ENCODE measurements at regions not wholly inside any gene's neighbourhood (a gene's known extent, or its start where the extent isn't known, plus 50 kb on each side); places are given as distances from the start of the nearest gene placed in this dataset.
"Not testable (repeated sequence)": the region's sequence is repeated elsewhere in the genome, so short reads cannot be mapped to it uniquely, and the experiment has no call there.

DNA sequence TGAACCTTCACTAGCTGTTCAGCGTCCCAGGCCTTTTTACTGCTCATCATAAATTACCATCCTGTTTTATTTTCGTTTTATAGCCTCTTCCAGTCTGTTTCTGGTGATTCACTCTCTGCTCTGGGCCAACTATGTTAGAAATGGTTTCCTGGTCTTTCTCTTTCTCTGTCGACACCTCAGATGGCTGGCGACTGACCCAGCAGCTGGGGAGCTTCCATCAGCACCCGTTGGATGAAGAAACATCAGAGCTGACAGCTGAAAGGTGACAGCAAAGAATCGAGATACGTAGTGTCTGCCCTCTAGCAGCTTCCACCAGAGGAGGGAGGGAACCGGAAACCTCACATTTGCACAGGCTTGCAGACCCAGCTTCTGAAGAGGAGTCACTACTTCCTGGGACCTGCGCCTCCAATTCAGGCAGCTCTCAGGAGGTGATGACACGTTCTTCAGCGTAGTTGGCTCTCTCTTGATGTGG lies 82.9 kb upstream of the MLN start:
- H3K27me3 Mint-ChIP-seq, result peaks cover 22% of the 10 kb centered on the region
- no peak overlapping the region for H3K27ac Mint-ChIP-seq
- no peaks in the 10 kb centered on the region for H3K36me3 Mint-ChIP-seq (ENCODE audit: low read depth)
- intact Hi-C loops (cut with micrococcal nuclease), result no loop called here
- peaks cover 5% of the 10 kb centered on the region for H3K4me1 Mint-ChIP-seq (ENCODE audit: low read depth)
- H3K9me3 Mint-ChIP-seq, result no peaks in the 10 kb centered on the region
- no peak overlapping the region for H3K4me3 Mint-ChIP-seq

DNA sequence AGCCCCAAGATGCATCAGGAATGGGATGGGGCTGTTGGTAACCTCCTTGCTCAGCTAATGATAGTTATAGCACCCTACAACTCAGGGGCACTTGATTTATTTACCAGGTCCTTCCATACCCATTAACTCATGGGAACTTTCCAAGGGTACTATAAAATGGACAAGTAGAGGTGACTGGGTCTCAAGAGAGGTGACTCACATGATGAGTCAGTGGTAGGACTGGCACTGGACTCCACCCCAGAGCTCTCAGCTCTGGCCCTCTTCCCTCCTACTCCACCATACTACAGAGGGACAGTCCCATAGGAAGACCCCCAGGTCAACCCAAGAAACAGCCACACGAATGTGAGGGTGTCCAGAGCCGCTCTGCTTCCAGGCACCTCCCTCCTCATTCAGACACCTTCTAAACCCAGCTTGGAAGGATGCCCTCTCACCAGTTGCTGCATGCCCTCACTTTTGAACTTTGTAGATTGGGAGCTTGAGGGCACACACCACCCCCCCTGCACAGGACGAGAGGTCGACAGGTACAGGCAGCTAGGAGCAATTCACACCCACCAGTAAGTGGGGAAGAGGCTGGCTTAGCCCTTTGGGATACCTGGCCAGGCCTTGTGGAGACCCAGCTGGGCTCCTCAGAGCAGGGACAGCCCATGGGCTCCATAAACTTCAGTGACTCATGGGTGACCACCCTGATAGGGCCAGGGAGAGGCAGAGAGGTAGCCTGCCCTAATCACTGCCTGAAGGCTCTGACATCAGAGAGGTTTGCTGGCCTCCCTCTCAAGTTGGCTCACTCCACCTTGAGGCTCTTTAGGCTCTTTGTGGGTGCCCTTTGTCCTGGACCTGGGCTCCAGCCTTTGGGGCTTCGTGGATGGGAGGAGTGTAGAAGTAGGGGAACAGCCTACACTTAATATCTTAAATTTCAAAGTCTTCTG lies 81.6 kb upstream of the MLN start:
- peaks cover 5% of the 10 kb centered on the region for H3K4me1 Mint-ChIP-seq (ENCODE audit: low read depth)
- H3K36me3 Mint-ChIP-seq (ENCODE audit: low read depth), result no peaks in the 10 kb centered on the region
- H3K27ac Mint-ChIP-seq, result no peak overlapping the region
- H3K27me3 Mint-ChIP-seq, result peaks cover 20% of the 10 kb centered on the region
- H3K4me3 Mint-ChIP-seq, result no peak overlapping the region
- H3K9me3 Mint-ChIP-seq, result no peaks in the 10 kb centered on the region
- intact Hi-C loops (cut with micrococcal nuclease), result no loop called here

- H3K9me3 Mint-ChIP-seq; H3K4me1 Mint-ChIP-seq (ENCODE audit: low read depth); H3K36me3 Mint-ChIP-seq (ENCODE audit: low read depth); H3K4me3 Mint-ChIP-seq; intact Hi-C loops (cut with micrococcal nuclease); H3K27ac Mint-ChIP-seq: not testable (repeated sequence)
- H3K27me3 Mint-ChIP-seq, result peaks cover 17% of the 10 kb centered on the region
Measured at GRCh38 chr6:33883621-33884020, 79.8 kb upstream of the MLN start.

DNA sequence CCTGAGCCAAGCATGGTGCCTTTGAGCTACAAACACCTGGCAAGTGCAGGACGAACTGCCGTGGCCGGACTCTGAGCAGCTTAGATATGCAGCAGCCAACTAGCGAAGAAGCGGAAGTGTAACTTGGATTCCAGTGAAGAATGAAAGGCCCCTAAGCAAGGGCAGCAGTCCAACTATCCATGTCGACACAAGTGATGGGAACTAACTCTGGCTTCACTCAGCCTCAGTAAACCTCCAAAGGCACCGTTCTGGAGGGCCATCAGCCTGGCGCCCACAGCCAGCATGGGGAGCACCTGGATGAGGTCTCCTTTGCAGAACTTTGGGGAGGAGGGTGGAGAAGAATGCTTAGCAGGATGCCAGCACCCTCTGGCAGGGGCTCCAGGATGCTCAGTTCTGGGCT lies 78.4 kb upstream of the MLN start:
- no peaks in the 10 kb centered on the region for H3K9me3 Mint-ChIP-seq
- peaks cover 14% of the 10 kb centered on the region for H3K27me3 Mint-ChIP-seq
- peaks cover 5% of the 10 kb centered on the region for H3K4me1 Mint-ChIP-seq (ENCODE audit: low read depth)
- intact Hi-C loops (cut with micrococcal nuclease), result no loop called here
- H3K36me3 Mint-ChIP-seq (ENCODE audit: low read depth), result no peaks in the 10 kb centered on the region
- no peak overlapping the region for H3K4me3 Mint-ChIP-seq
- H3K27ac Mint-ChIP-seq, result no peak overlapping the region

DNA sequence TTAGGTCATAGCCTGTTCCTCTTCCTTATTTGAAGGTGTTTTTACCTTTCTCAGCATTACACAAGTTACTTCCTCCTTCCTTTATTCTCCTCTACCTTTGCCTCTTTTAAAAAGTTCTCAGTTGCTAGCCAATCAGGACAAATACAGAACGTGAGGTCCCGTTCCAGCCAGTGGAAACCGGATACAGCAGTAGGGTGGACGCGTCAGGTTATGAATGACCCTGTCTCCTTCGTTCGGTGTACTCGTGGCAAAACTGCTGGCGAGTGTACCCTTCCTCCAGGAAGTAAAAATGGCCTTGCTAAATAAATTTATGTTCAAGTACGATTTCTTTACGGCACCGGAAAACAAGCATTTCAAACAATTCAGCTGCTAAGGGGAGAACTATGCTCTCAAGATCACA lies 77.0 kb upstream of the MLN start:
- no peaks in the 10 kb centered on the region for H3K36me3 Mint-ChIP-seq (ENCODE audit: low read depth)
- H3K4me3 Mint-ChIP-seq, result no peak overlapping the region
- peaks cover 5% of the 10 kb centered on the region for H3K4me1 Mint-ChIP-seq (ENCODE audit: low read depth)
- H3K9me3 Mint-ChIP-seq, result no peaks in the 10 kb centered on the region
- intact Hi-C loops (cut with micrococcal nuclease), result no loop called here
- H3K27ac Mint-ChIP-seq, result no peak overlapping the region
- peaks cover 14% of the 10 kb centered on the region for H3K27me3 Mint-ChIP-seq

DNA sequence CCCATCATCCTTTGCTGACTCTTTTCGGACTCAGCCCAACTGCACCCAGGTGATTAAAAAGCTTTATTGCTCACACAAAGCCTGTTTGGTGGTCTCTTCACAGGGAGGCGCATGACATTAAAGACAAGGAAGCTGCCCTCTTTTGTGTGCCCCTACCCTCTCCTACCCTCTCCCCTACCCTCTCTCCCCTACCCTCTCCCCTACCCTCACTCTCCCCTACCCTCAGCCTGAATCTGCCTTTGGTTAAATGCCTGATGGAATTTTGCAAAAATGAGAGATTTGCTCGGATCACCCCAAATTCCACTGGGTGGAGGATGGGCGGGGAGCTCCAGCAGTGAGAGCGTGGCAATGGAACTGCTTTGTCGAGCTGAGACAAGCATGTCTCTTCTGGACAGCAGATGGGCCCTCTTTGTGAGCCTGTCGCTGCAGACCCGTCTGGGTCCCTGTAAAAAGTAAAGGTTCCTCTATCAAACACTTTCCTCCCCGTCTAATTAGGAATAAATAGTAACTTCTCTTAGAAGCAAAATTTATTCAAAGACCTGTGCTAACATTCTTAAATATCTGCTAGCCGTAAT lies 76.4 kb upstream of the MLN start:
- Mint-ChIP-seq H3K36me3 (ENCODE audit: low read depth) (no peaks in the 10 kb centered on the region), H3K27me3 (peaks cover 15% of the 10 kb centered on the region), H3K27ac (no peak overlapping the region), H3K4me1 (ENCODE audit: low read depth) (peaks cover 2% of the 10 kb centered on the region), H3K4me3 (no peak overlapping the region), H3K9me3 (no peaks in the 10 kb centered on the region)
- intact Hi-C loops (cut with micrococcal nuclease), result no loop called here

GRCh38 chr6:33878562-33878961 lies 74.8 kb upstream of the MLN start:
- no peaks in the 10 kb centered on the region for H3K4me1 Mint-ChIP-seq (ENCODE audit: low read depth)
- no peaks in the 10 kb centered on the region for H3K9me3 Mint-ChIP-seq
- intact Hi-C loops (cut with micrococcal nuclease), result no loop called here
- H3K4me3 Mint-ChIP-seq, result no peak overlapping the region
- H3K27me3 Mint-ChIP-seq, result peaks cover 16% of the 10 kb centered on the region
- H3K27ac Mint-ChIP-seq, result no peak overlapping the region
- no peaks in the 10 kb centered on the region for H3K36me3 Mint-ChIP-seq (ENCODE audit: low read depth)

GRCh38 chr6:33877982-33878535 lies 74.3 kb upstream of the MLN start:
- H3K4me1 Mint-ChIP-seq (ENCODE audit: low read depth), result no peaks in the 10 kb centered on the region
- no peak overlapping the region for H3K27ac Mint-ChIP-seq
- H3K27me3 Mint-ChIP-seq, result peaks cover 16% of the 10 kb centered on the region
- no peak overlapping the region for H3K4me3 Mint-ChIP-seq
- no peaks in the 10 kb centered on the region for H3K9me3 Mint-ChIP-seq
- intact Hi-C loops (cut with micrococcal nuclease), result no loop called here
- no peaks in the 10 kb centered on the region for H3K36me3 Mint-ChIP-seq (ENCODE audit: low read depth)

DNA sequence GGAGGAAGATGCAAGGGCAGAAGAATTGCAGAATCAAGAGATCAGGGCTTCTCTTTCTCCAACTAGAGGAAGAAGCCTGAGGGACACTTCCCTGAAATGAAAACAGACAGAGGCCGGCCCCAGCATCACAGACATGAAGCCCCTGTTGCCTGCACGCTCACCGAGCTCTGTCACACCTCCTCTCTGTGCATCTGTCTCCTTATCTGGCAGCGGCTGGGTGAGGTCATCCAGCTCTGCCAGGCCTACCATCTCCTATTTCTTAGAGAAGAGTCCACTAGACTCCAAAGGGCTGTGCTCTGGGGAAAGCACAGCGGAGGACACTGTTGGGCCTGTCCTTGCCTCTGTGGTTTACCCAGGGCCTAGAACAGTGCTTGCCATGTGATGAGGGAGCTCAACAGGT lies 71.9 kb upstream of the MLN start:
- intact Hi-C loops (cut with micrococcal nuclease), result no loop called here
- H3K36me3 Mint-ChIP-seq (ENCODE audit: low read depth), result no peaks in the 10 kb centered on the region
- no peak overlapping the region for H3K4me3 Mint-ChIP-seq
- no peak overlapping the region for H3K27ac Mint-ChIP-seq
- no peaks in the 10 kb centered on the region for H3K4me1 Mint-ChIP-seq (ENCODE audit: low read depth)
- H3K27me3 Mint-ChIP-seq, result peaks cover 14% of the 10 kb centered on the region
- no peaks in the 10 kb centered on the region for H3K9me3 Mint-ChIP-seq

GRCh38 chr6:33875141-33875581 lies 71.4 kb upstream of the MLN start:
- Mint-ChIP-seq H3K4me1 (ENCODE audit: low read depth) (no peaks in the 10 kb centered on the region), H3K9me3 (no peaks in the 10 kb centered on the region), H3K36me3 (ENCODE audit: low read depth) (no peaks in the 10 kb centered on the region), H3K4me3 (no peak overlapping the region), H3K27ac (no peak overlapping the region), H3K27me3 (peaks cover 13% of the 10 kb centered on the region)
- intact Hi-C loops (cut with micrococcal nuclease), result no loop called here

DNA sequence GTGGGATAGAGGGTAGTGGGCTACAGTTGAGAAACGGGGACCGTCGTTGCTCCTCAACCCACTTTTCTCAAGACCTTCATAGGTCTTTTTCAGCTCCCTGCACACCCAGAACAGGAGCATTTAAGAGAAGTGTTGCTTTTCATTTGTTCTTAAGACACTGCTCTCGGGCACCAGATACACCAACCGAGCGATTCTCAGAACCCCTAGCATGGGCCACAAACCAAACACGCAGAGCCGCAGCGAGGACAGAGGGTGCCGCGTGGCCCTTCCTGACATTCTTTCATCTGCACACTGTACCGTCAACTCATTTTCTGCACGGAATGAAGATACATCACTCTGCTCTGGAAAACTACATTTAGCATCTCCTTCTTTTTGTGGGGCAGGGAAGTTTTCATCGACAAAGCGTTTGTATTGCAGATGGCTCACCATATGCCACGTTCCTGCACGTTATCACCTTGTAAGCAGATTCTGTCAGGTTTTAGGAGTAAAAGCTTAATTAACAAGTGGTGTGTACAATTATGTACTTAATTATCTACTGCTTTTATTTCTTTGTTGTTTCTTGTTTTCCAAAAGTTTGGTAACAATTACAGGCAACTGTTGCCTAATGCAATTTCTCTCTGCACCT lies 70.4 kb upstream of the MLN start:
- Mint-ChIP-seq H3K36me3 (ENCODE audit: low read depth) (no peaks in the 10 kb centered on the region), H3K27me3 (peaks cover 16% of the 10 kb centered on the region), H3K4me3 (no peak overlapping the region), H3K4me1 (ENCODE audit: low read depth) (no peaks in the 10 kb centered on the region), H3K27ac (no peak overlapping the region), H3K9me3 (no peaks in the 10 kb centered on the region)
- intact Hi-C loops (cut with micrococcal nuclease), result no loop called here

- Mint-ChIP-seq H3K4me3 (no peak overlapping the region), H3K27me3 (peaks cover 19% of the 10 kb centered on the region), H3K27ac (no peak overlapping the region), H3K36me3 (ENCODE audit: low read depth) (no peaks in the 10 kb centered on the region), H3K4me1 (ENCODE audit: low read depth) (no peaks in the 10 kb centered on the region), H3K9me3 (no peaks in the 10 kb centered on the region)
- intact Hi-C loops (cut with micrococcal nuclease), result no loop called here
Measured at GRCh38 chr6:33872761-33873160, 69.0 kb upstream of the MLN start.

DNA sequence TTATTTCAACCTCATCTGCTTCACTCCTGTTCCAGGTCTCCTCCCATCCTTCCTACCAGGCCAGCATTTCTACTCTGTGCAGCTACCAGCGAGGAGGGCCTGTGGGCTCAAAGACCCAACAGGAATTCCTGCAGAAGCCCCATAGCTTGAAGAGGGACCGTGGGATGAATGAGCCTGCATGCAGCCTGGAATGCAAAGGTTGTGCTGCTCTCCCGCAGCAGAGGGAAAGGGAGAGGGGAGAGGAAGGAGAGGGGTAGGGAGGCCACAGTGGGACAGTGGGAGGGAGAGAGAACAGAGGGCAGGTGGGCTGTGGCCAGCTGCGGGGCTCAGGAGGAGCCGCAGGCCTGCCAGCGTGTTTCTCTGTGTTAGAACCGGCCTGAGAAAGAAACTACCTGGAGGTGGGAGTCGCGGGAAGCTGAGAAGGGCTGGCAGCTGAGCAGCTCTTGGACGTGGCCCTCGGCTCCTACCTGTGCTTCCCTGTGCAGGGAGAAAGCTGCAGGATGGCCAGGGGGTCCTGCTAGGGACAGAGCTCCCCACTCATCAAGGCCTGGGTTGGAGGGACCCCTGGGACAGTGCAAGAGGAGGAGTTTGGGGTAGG lies 66.1 kb upstream of the MLN start:
- H3K27ac Mint-ChIP-seq, result no peak overlapping the region

GRCh38 chr6:33869121-33869520 lies 65.3 kb upstream of the MLN start:
- Mint-ChIP-seq H3K9me3 (peaks cover 9% of the 10 kb centered on the region), H3K27me3 (peaks cover 24% of the 10 kb centered on the region), H3K36me3 (ENCODE audit: low read depth) (no peaks in the 10 kb centered on the region), H3K27ac (no peak overlapping the region), H3K4me1 (ENCODE audit: low read depth) (no peaks in the 10 kb centered on the region), H3K4me3 (no peak overlapping the region)
- intact Hi-C loops (cut with micrococcal nuclease), result no loop called here

More for the DNA sequence above, 66.1 kb upstream of the MLN start:
- Mint-ChIP-seq H3K27me3 (peaks cover 27% of the 10 kb centered on the region), H3K36me3 (ENCODE audit: low read depth) (no peaks in the 10 kb centered on the region), H3K4me3 (no peak overlapping the region), H3K4me1 (ENCODE audit: low read depth) (no peaks in the 10 kb centered on the region), H3K9me3 (peaks cover 9% of the 10 kb centered on the region)
- intact Hi-C loops (cut with micrococcal nuclease), result no loop called here

All from dendritic cell treated with granulocyte-macrophage colony-stimulating factor and Interleukin-4, amounts not matched to agents 40 ng/mL and 50 ng/mL, for 4 days (primary cell).